A673 (cell line): ENCODE measurements at regions not wholly inside any gene's neighbourhood (a gene's known extent, or its start where the extent isn't known, plus 50 kb on each side); places are given as distances from the start of the nearest gene placed in this dataset.

Source experiments
- BruUV-seq: library from RNA; stranded (reverse); fragments of 400-500 nt; replicated peaks from 2 replicates; lab custom pipeline; 2021; lab: Mats Ljungman, UMichigan
- CTCF ChIA-PET: fragments of 300-600 bp; sonication (Branson Sonifier 250); formaldehyde crosslinking; loops from one replicate; lab custom pipeline; 2022; ENCODE audit warnings: antibody characterized with exemption; lab: Charles Lee
- POLR2A ChIA-PET: fragments of 300-600 bp; sonication (Branson Sonifier 250); formaldehyde crosslinking; loops from one replicate; lab custom pipeline; 2022; ENCODE audit warnings: antibody characterized with exemption; ENCODE audit not compliant: low non-redundant PET; lab: Charles Lee
- DNase-seq: peaks from one replicate; pipeline ENCODE4 v3.0.0-alpha.2; 2015; ENCODE audit warnings: low spot score
- H3K27ac ChIP-seq: fragments of 200-600 bp; sonication (generic); 2 replicates; pipeline ENCODE4 v1.5.1; 2016; ENCODE audit warnings: mixed run types, low read depth, mild to moderate bottlenecking, mixed read lengths, antibody characterized with exemption, low read length; ENCODE audit not compliant: poor library complexity, severe bottlenecking
- H3K27me3 ChIP-seq: fragments of 200-600 bp; sonication (generic); replicated peaks from 2 replicates; pipeline ENCODE4 v1.6.1; 2017; ENCODE audit warnings: mixed run types, low read depth, mild to moderate bottlenecking, mixed read lengths, antibody characterized with exemption, low read length; ENCODE audit not compliant: insufficient read depth, poor library complexity
- H3K36me3 ChIP-seq: fragments of 200-600 bp; sonication (generic); 2 replicates; pipeline ENCODE4 v1.6.1; 2016; ENCODE audit warnings: mixed run types, mild to moderate bottlenecking, mixed read lengths, antibody characterized with exemption, low read length; ENCODE audit not compliant: insufficient read depth, poor library complexity, severe bottlenecking
- H3K4me1 ChIP-seq: fragments of 200-600 bp; sonication (generic); 2 replicates; pipeline ENCODE4 v1.6.1; 2017; ENCODE audit warnings: mixed run types, mild to moderate bottlenecking, mixed read lengths, antibody characterized with exemption, low read length; ENCODE audit not compliant: insufficient read depth, poor library complexity, severe bottlenecking
- H3K4me3 ChIP-seq: fragments of 200-600 bp; sonication (generic); 2 replicates; pipeline ENCODE4 v1.5.1; 2016; ENCODE audit warnings: low read depth, mixed run types, mild to moderate bottlenecking, mixed read lengths, low read length; ENCODE audit not compliant: poor library complexity, severe bottlenecking
- H3K9me3 ChIP-seq: fragments of 200-600 bp; sonication (generic); 2 replicates; pipeline ENCODE4 v1.6.1; 2016; ENCODE audit warnings: mixed run types, low read depth, mild to moderate bottlenecking, mixed read lengths, antibody characterized with exemption, low read length; ENCODE audit not compliant: poor library complexity, severe bottlenecking
- EZH2 ChIP-seq: fragments of 200-600 bp; sonication (generic); IDR thresholded peaks from 2 replicates; pipeline ENCODE4 v1.6.1; 2017; ENCODE audit warnings: borderline replicate concordance, low read depth, mild to moderate bottlenecking, mixed read lengths, antibody characterized with exemption, low read length; ENCODE audit not compliant: poor library complexity, severe bottlenecking
- intact Hi-C: fragments of 100-400 bp; cut with micrococcal nuclease; formaldehyde crosslinking; loops from one replicate; pipeline ENCODE4 v1.10.0; 2022; ENCODE audit not compliant: unreplicated experiment
- TF ChIP-seq, protein P1 (sequence below): fragments of 300-800, 200-600 bp; sonication (generic); conservative IDR thresholded peaks from 2 replicates; pipeline ENCODE4 v1.5.1; 2017; ENCODE audit warnings: low read depth, mild to moderate bottlenecking, antibody characterized with exemption, low read length, moderate library complexity, mixed read lengths

- no peaks in the 10 kb centered on the region for H3K36me3 ChIP-seq
- H3K27me3 ChIP-seq = no peaks in the 10 kb centered on the region
- intact Hi-C loops = loop anchor here (1.0 to 5.0 kb wide), 3 partner anchors 153 to 647 kb away; no protein-coding TSS in a partner anchor
- ChIA-PET POLR2A (no interaction called here), CTCF (interaction anchor here (0.6 to 1.3 kb wide), 5 partner anchors 25 to 699 kb away, joined by 3 to 11 read pairs (median 3); no protein-coding TSS in a partner anchor)
- H3K9me3 ChIP-seq = no peaks in the 10 kb centered on the region
- no peak for TF ChIP-seq EZH2
- TF ChIP-seq, protein P1, sequence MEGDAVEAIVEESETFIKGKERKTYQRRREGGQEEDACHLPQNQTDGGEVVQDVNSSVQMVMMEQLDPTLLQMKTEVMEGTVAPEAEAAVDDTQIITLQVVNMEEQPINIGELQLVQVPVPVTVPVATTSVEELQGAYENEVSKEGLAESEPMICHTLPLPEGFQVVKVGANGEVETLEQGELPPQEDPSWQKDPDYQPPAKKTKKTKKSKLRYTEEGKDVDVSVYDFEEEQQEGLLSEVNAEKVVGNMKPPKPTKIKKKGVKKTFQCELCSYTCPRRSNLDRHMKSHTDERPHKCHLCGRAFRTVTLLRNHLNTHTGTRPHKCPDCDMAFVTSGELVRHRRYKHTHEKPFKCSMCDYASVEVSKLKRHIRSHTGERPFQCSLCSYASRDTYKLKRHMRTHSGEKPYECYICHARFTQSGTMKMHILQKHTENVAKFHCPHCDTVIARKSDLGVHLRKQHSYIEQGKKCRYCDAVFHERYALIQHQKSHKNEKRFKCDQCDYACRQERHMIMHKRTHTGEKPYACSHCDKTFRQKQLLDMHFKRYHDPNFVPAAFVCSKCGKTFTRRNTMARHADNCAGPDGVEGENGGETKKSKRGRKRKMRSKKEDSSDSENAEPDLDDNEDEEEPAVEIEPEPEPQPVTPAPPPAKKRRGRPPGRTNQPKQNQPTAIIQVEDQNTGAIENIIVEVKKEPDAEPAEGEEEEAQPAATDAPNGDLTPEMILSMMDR = no peak
- H3K27ac ChIP-seq = no peak overlapping the region
- BruUV-seq = no TSS peak
- no peak for DNase-seq
- no peaks in the 10 kb centered on the region for H3K4me1 ChIP-seq
- H3K4me3 ChIP-seq = no peak overlapping the region
Measured at GRCh38 chr18:47749600-47749973, 180.9 kb downstream of the SMAD2 start.

DNA sequence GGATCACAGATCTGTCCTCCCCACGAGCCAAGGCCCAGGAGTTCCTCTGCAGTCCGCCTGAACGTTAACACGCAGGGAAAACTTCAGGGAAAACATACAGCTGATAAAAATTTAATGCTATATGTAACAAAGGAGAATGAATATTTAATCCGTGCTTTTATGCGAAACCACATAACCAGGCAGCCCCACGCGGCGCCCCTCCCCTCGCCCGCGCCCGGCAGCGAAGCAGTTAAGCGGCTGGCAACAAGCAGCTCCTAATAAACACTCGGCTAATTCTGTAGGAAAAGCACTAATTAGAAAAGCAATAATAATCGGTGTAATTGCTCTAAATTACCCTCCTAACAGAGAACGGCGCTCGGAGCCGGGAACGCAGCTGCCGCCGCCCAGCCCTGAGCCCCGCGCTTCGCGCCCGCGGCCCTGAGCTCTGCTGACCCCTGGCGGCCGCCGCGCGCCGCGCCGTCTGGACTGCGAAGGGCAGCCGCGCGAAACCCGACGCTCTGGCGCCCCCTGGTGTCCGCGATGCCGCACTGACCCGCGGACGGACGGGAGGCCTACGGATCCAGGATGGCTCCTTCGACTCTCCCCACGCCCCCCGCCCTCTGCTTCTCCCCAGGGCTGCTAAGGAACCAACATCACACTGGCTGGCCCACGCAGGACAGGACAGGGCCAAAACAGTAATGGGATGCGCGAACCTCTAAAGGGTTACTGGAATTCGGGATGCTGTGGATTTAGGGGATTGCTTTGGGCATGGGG lies 181.4 kb downstream of the SMAD2 start:
- Histone ChIP-seq H3K4me1 (no peaks in the 10 kb centered on the region), H3K36me3 (no peaks in the 10 kb centered on the region), H3K27ac (no peak overlapping the region), H3K4me3 (peak overlapping the region; percentile 29), H3K27me3 (peaks cover 4% of the 10 kb centered on the region), H3K9me3 (no peaks in the 10 kb centered on the region)
- DNase-seq = peak; percentile 73
- intact Hi-C loops = loop anchor here (1.0 to 5.0 kb wide), 3 partner anchors 152 to 647 kb away; no protein-coding TSS in a partner anchor
- BruUV-seq = no TSS peak
- no peak for TF ChIP-seq EZH2
- TF ChIP-seq, protein P1 = peak; percentile 93
- CTCF ChIA-PET = interaction anchor here (0.5 to 1.3 kb wide), 6 partner anchors 25 to 698 kb away, joined by 3 to 11 read pairs (median 3); no protein-coding TSS in a partner anchor
- POLR2A ChIA-PET = no interaction called here

DNA sequence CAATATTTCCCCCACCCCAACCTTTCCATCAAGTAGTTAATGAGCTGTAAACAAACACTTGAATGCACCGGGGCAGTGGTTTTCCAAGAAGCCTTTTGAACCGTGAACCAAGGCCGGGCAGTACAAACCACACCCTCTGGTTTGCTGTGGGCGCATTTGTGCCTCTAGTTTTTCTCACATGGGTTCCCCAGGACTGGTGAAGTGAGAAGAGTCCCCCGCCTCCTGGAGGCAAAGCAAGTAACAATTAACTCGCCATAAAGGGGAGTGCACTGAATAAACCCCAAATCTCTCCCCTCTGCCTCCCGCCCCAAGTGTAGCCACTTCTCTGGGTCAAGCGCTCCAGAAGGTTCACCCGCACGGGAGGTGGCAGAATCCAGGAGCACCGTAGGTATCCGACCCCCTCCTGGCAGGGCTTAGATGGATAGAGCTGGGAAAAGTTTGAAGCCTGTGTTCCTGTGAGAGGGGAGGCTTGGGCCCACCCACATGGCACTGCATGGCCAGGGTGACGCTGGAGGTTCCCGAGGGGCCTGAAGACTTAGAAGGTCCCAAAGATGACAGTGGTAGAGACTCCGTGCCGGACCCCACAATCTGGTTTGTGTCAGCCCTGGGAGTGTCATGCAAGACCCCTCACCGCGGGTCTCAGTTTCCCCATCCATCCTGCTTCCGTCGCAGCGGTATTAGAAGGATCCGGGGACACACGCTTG lies 182.2 kb downstream of the SMAD2 start:
- H3K4me1 ChIP-seq = no peaks in the 10 kb centered on the region
- peaks cover 10% of the 10 kb centered on the region for H3K27me3 ChIP-seq
- no peak overlapping the region for H3K4me3 ChIP-seq
- CTCF ChIA-PET = interaction anchor here (0.5 to 1.3 kb wide), 4 partner anchors 114 to 697 kb away, joined by 3 to 11 read pairs (median 4); no protein-coding TSS in a partner anchor
- H3K27ac ChIP-seq = no peak overlapping the region
- H3K9me3 ChIP-seq = no peaks in the 10 kb centered on the region
- no peak for DNase-seq
- no peak for TF ChIP-seq EZH2
- TF ChIP-seq, protein P1 = no peak
- BruUV-seq = no TSS peak
- H3K36me3 ChIP-seq = no peaks in the 10 kb centered on the region
- intact Hi-C loops = loop anchor here (2.0 to 5.0 kb wide), 2 partner anchors 151 to 646 kb away; no protein-coding TSS in a partner anchor
- POLR2A ChIA-PET = no interaction called here
